K562 (cell line): ENCODE measurements at regions not wholly inside any gene's neighbourhood (a gene's known extent, or its start where the extent isn't known, plus 50 kb on each side); places are given as distances from the start of the nearest gene placed in this dataset.

Experiments used
- CEBPB ChIP-seq: fragments of 450-650 bp; IDR thresholded peaks from 2 replicates; pipeline ENCODE4 v1.6.1; 2016; ENCODE audit warnings: missing genetic modification characterization, missing compliant biosample characterization
- CTCF ChIP-seq, 3 experiments: IDR thresholded peaks in 2 of 3; conservative IDR thresholded peaks in 1 of 3; 2 replicates each; pipeline ENCODE4 v1.5.1; 2011 to 2012; ENCODE audit warnings: low read length in 3 of 3, mild to moderate bottlenecking in 3 of 3, control low read depth in 2 of 3, improper control_type of control experiment in 1 of 3, inconsistent platforms in 1 of 3, low read depth in 1 of 3, mixed read lengths in 1 of 3, moderate library complexity in 1 of 3; ENCODE audit not compliant: insufficient read depth in 2 of 3
- EP300 ChIP-seq: IDR thresholded peaks from 2 replicates; pipeline ENCODE4 v1.6.1; 2012; ENCODE audit warnings: low read length, improper control_type of control experiment
- FOXM1 ChIP-seq, 2 experiments: fragments of 450-650 bp in 1 of 2; sonication (generic) in 1 of 2; formaldehyde crosslinking in 1 of 2; IDR thresholded peaks; 2 replicates each; pipeline versions ENCODE4 v1.6.1 to v1.9.0; 2017 to 2022; ENCODE audit warnings: low read depth in 2 of 2, mild to moderate bottlenecking in 2 of 2, missing genetic modification reagents in 1 of 2, moderate library complexity in 1 of 2
- GATA2 ChIP-seq: sonication (generic); formaldehyde crosslinking; IDR thresholded peaks from 2 replicates; pipeline ENCODE4 v1.4.0; 2020; ENCODE audit warnings: mild to moderate bottlenecking, missing genetic modification reagents
- HEY1 ChIP-seq: fragments of 250-450 bp; sonication (Bioruptor Pico); IDR thresholded peaks from 2 replicates; pipeline ENCODE4 v1.5.0; 2020; ENCODE audit warnings: mild to moderate bottlenecking, moderate library complexity, borderline replicate concordance
- KLF6 ChIP-seq: fragments of 250-450 bp; sonication (Bioruptor Pico); IDR thresholded peaks from 2 replicates; pipeline ENCODE4 v1.4.0; 2020; ENCODE audit warnings: mild to moderate bottlenecking, moderate library complexity, borderline replicate concordance
- MTA3 ChIP-seq: fragments of 450-650 bp; formaldehyde crosslinking; IDR thresholded peaks from 2 replicates; pipeline ENCODE4 v1.6.1; 2017; ENCODE audit warnings: mild to moderate bottlenecking, borderline replicate concordance
- NR2C2 ChIP-seq, 2 experiments: fragments of 200-800 bp in 1 of 2; sonication (Bioruptor generic) in 1 of 2; sonication (generic) in 1 of 2; formaldehyde crosslinking in 1 of 2; IDR thresholded peaks; 2 replicates each; pipeline versions ENCODE4 v1.6.1 to v1.8.0; 2016 to 2022; ENCODE audit warnings: mild to moderate bottlenecking in 1 of 2, missing compliant biosample characterization in 1 of 2, missing genetic modification characterization in 1 of 2, missing genetic modification reagents in 1 of 2
- POLR2A ChIP-seq: fragments of 450-650 bp; conservative IDR thresholded peaks from 2 replicates; pipeline ENCODE4 v1.6.1; 2016
- POLR2AphosphoS5 ChIP-seq: IDR thresholded peaks from 2 replicates; pipeline ENCODE4 v1.6.1; 2011; ENCODE audit warnings: mild to moderate bottlenecking, low read depth, low read length, moderate library complexity; ENCODE audit not compliant: control insufficient read depth, insufficient read depth
- SRF ChIP-seq, 2 experiments: fragments of 250-450, 450-650 bp in 1 of 2; sonication (Bioruptor Pico) in 1 of 2; sonication (generic) in 1 of 2; formaldehyde crosslinking; IDR thresholded peaks; 2 replicates each; pipeline versions ENCODE4 v1.5.0 to v1.5.1; 2020 to 2022; ENCODE audit warnings: mild to moderate bottlenecking in 1 of 2, missing genetic modification reagents in 1 of 2
- ZNF232 ChIP-seq: sonication (generic); formaldehyde crosslinking; IDR thresholded peaks from 2 replicates; pipeline ENCODE4 v1.8.0; 2022; ENCODE audit warnings: mild to moderate bottlenecking, missing genetic modification reagents
- TF ChIP-seq, protein P1 (sequence below): sonication (generic); formaldehyde crosslinking; IDR thresholded peaks from 2 replicates; pipeline ENCODE4 v1.5.0; 2020; ENCODE audit warnings: missing genetic modification reagents

DNA sequence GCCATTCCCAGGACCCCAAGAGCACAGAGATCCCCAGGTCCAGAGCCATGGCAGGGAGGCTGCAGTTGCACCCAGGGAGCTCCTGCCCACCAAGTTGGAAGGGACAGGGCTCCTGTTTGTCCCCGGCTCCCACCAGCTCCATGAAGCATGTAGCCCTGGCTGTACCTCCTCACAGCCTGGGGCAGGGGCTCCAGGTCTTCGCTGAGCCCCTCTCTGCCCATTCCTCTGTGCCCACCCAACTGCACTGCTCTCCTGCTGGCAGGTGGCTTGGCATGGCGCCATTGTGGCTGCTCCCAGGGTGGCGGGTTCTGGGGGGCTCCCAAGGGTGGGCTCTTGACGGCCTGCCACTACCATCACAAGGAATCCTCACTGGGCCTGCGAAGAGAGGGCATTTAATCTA is 197.5 kb upstream of the DAB2 start:
- TF ChIP-seq HEY1 (CRISPR knock-in tag) = no peak
- no peak for TF ChIP-seq POLR2A
- TF ChIP-seq KLF6 (CRISPR knock-in tag) = no peak
- TF ChIP-seq CEBPB (tag) = no peak
- TF ChIP-seq, protein P1, sequence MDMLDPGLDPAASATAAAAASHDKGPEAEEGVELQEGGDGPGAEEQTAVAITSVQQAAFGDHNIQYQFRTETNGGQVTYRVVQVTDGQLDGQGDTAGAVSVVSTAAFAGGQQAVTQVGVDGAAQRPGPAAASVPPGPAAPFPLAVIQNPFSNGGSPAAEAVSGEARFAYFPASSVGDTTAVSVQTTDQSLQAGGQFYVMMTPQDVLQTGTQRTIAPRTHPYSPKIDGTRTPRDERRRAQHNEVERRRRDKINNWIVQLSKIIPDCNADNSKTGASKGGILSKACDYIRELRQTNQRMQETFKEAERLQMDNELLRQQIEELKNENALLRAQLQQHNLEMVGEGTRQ (CRISPR knock-in tag) = no peak
- TF ChIP-seq CTCF (IDR thresholded peaks at IDR 0.05 in 2 of 3, conservative IDR thresholded peaks at IDR 0.05 in 1 of 3; ENCODE audit: insufficient read depth in 2 of 3, low read depth in 1 of 3, low read length in 3 of 3) = no peak
- TF ChIP-seq SRF (CRISPR knock-in tag; IDR thresholded peaks at IDR 0.05) = no peak
- TF ChIP-seq MTA3 = no peak
- no peak for TF ChIP-seq EP300
- TF ChIP-seq POLR2AphosphoS5 = no peak
- TF ChIP-seq FOXM1 (IDR thresholded peaks at IDR 0.05; ENCODE audit: low read depth) = no peak
- no peak for TF ChIP-seq FOXM1 (CRISPR knock-in tag; IDR thresholded peaks at IDR 0.05; ENCODE audit: low read depth)
- no peak for TF ChIP-seq ZNF232
- no peak for TF ChIP-seq GATA2 (CRISPR knock-in tag)
- no peak for TF ChIP-seq NR2C2 (CRISPR knock-in tag; IDR thresholded peaks at IDR 0.05)
- no peak for TF ChIP-seq NR2C2 (tag; IDR thresholded peaks at IDR 0.05)
